NB4 (cell line): ENCODE measurements at regions not wholly inside any gene's neighbourhood (a gene's known extent, or its start where the extent isn't known, plus 50 kb on each side); places are given as distances from the start of the nearest gene placed in this dataset.

Source experiments
- CTCF ChIP-seq: IDR thresholded peaks from one replicate; pipeline ENCODE4 v1.5.1; 2012; ENCODE audit warnings: low read depth, low read length
- POLR2A ChIP-seq: IDR thresholded peaks from 2 replicates; pipeline ENCODE4 v1.6.1; 2011; ENCODE audit warnings: mild to moderate bottlenecking; ENCODE audit not compliant: insufficient read length; ENCODE audit errors: extremely low read depth

- TF ChIP-seq CTCF: no peak
- no peak for TF ChIP-seq POLR2A
Measured at GRCh38 chr4:148514581-148514980, 72.4 kb upstream of the NR3C2 start.
